ENCODE measurements at regions not wholly inside any gene's neighbourhood (a gene's known extent, or its start where the extent isn't known, plus 50 kb on each side); places are given as distances from the start of the nearest gene placed in this dataset.
"Not testable (repeated sequence)": the region's sequence is repeated elsewhere in the genome, so short reads cannot be mapped to it uniquely, and the experiment has no call there.

GRCh38 chr6:11471261-11471660 is 66.3 kb upstream of the TMEM170B start:
- no peak for ATAC-seq
- TF ChIP-seq TCF4 (CRISPR knock-in tag; IDR thresholded peaks at IDR 0.05; ENCODE audit: borderline replicate concordance) (no peak), RARB (CRISPR knock-in tag; IDR thresholded peaks at IDR 0.05) (no peak), ESRRG (CRISPR knock-in tag; IDR thresholded peaks at IDR 0.05) (no peak), SNAI2 (CRISPR knock-in tag; IDR thresholded peaks at IDR 0.05) (no peak), CSDC2 (CRISPR knock-in tag; IDR thresholded peaks at IDR 0.05) (no peak), ZNF565 (CRISPR knock-in tag; conservative IDR thresholded peaks at IDR 0.05; ENCODE audit: low read depth) (no peak), BACH2 (CRISPR knock-in tag; IDR thresholded peaks at IDR 0.05; ENCODE audit: borderline replicate concordance) (no peak), ISL1 (CRISPR knock-in tag; IDR thresholded peaks at IDR 0.05) (no peak), ZNF70 (CRISPR knock-in tag; IDR thresholded peaks at IDR 0.05) (no peak), OSR1 (CRISPR knock-in tag; IDR thresholded peaks at IDR 0.05) (no peak), ZNF8 (CRISPR knock-in tag; IDR thresholded peaks at IDR 0.05) (no peak)

- ATAC-seq, result no peak
- no peak for TF ChIP-seq ESRRG (CRISPR knock-in tag; IDR thresholded peaks at IDR 0.05)
- no peak for TF ChIP-seq ZFP3 (CRISPR knock-in tag; IDR thresholded peaks at IDR 0.05)
- TF ChIP-seq CSRNP3 (CRISPR knock-in tag; IDR thresholded peaks at IDR 0.05), result no peak
- TF ChIP-seq BACH2 (CRISPR knock-in tag; IDR thresholded peaks at IDR 0.05; ENCODE audit: borderline replicate concordance), result no peak
- TF ChIP-seq SNAI2 (CRISPR knock-in tag; IDR thresholded peaks at IDR 0.05), result no peak
- TF ChIP-seq ZNF70 (CRISPR knock-in tag; IDR thresholded peaks at IDR 0.05), result no peak
- no peak for TF ChIP-seq ZNF8 (CRISPR knock-in tag; IDR thresholded peaks at IDR 0.05)
- no peak for TF ChIP-seq ZNF565 (CRISPR knock-in tag; conservative IDR thresholded peaks at IDR 0.05; ENCODE audit: low read depth)
- TF ChIP-seq ARNTL (CRISPR knock-in tag; IDR thresholded peaks at IDR 0.05; ENCODE audit: borderline replicate concordance, low read depth), result no peak
- TF ChIP-seq CREB5 (CRISPR knock-in tag; IDR thresholded peaks at IDR 0.05; ENCODE audit: low read depth), result no peak
- no peak for TF ChIP-seq POU6F1 (CRISPR knock-in tag; IDR thresholded peaks at IDR 0.05; ENCODE audit: borderline replicate concordance, low read depth)
- no peak for TF ChIP-seq GLIS3 (CRISPR knock-in tag; IDR thresholded peaks at IDR 0.05)
- TF ChIP-seq PATZ1 (CRISPR knock-in tag; IDR thresholded peaks at IDR 0.05; ENCODE audit: borderline replicate concordance), result no peak
- no peak for TF ChIP-seq OSR1 (CRISPR knock-in tag; IDR thresholded peaks at IDR 0.05)
- no peak for TF ChIP-seq TSHZ2 (CRISPR knock-in tag; IDR thresholded peaks at IDR 0.05)
- no peak for TF ChIP-seq TOX (CRISPR knock-in tag; IDR thresholded peaks at IDR 0.05; ENCODE audit: borderline replicate concordance)
Measured at GRCh38 chr6:11469684-11470083, 67.9 kb upstream of the TMEM170B start.

GRCh38 chr6:11468271-11468670 is 69.3 kb upstream of the TMEM170B start:
- ATAC-seq, result not testable (repeated sequence)

GRCh38 chr6:11467364-11467763 is 70.2 kb upstream of the TMEM170B start:
- no peak for ATAC-seq
- TF ChIP-seq TCF4 (CRISPR knock-in tag; IDR thresholded peaks at IDR 0.05; ENCODE audit: borderline replicate concordance), result no peak
